ENCODE measurements at regions not wholly inside any gene's neighbourhood (a gene's known extent, or its start where the extent isn't known, plus 50 kb on each side); places are given as distances from the start of the nearest gene placed in this dataset.
"Not testable (repeated sequence)": the region's sequence is repeated elsewhere in the genome, so short reads cannot be mapped to it uniquely, and the experiment has no call there.

DNA sequence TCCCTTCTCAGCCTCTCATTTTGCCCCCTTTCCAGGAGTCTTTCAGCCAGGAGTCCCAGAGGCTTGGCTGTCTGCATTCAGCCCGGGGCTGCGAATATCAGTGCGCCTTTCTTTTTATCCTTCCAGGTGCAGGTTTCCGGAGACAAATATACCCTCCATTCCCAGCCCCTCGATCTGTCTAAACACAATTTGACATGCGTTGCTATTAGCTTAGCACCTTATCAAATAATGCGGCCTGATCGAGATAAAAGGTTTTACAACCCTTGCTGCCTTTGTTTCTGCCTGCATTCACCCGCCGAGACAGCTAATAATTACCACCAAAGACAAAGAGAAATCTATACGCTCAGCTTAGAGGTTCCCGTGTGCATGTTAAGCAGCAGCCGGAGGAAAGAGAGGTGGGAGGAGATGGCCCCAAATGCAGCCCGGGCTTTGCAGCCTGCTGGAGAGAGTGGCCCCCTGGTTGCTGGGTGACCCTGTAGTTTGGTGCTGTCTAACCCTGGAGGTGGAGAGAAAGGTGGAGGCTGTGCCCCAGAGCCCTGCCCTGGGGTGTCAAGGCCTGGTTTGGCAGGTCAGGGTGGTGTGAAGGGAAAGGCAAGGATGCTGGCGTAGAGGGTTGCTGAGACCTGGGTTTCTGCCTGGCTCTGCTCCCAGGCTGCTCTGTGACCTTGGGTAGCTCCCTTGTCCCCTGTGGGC lies 185.3 kb downstream of the RPS24 start:
- Histone ChIP-seq H3K36me3 (replicated peaks in 1 of 2; ENCODE audit: control insufficient read depth in 1 of 2, insufficient read depth in 2 of 2, low read length in 1 of 2) (no peaks in the 10 kb centered on the region), H3K9me2 (no peaks in the 10 kb centered on the region), H2AFZ (ENCODE audit: low read depth) (no peak overlapping the region), H3K9ac (no peak overlapping the region), H3K4me2 (no peak overlapping the region), H3K4me3 (ENCODE audit: low read depth in 2 of 2, low read length in 1 of 2) (no peak overlapping the region), H3F3A (replicated peaks; ENCODE audit: insufficient read depth) (no peaks in the 10 kb centered on the region), H4K20me1 (ENCODE audit: insufficient read depth) (no peaks in the 10 kb centered on the region), H3K27me3 (ENCODE audit: insufficient read depth) (no peaks in the 10 kb centered on the region), H3K79me2 (ENCODE audit: insufficient read depth) (no peaks in the 10 kb centered on the region), H3K4me1 (ENCODE audit: control insufficient read depth in 1 of 2, insufficient read depth in 2 of 2, low read depth in 1 of 2, low read length in 1 of 2) (peaks cover 0 to 55% of the 10 kb centered on the region in 2 experiments; a peak in 2 of 4 replicates), H3K27ac (ENCODE audit: low read depth in 2 of 2, low read length in 1 of 2) (peak overlapping the region in 1 of 2 experiments; percentile 14; a peak in 1 of 4 replicates), H3K9me3 (no peaks in the 10 kb centered on the region)
- ChIA-PET CTCF (interaction anchor here (0.8 to 2.3 kb wide), 6 partner anchors 13 to 977 kb away, joined by 3 to 15 read pairs (median 4); no protein-coding TSS in a partner anchor), POLR2A (no interaction called here)
- DNase-seq, result no peak
- peak; percentile 20; the same call in 1 of the 2 replicates for TF ChIP-seq GATA2 (CRISPR knock-in tag; IDR thresholded peaks at IDR 0.05)
- TF ChIP-seq, protein P1, sequence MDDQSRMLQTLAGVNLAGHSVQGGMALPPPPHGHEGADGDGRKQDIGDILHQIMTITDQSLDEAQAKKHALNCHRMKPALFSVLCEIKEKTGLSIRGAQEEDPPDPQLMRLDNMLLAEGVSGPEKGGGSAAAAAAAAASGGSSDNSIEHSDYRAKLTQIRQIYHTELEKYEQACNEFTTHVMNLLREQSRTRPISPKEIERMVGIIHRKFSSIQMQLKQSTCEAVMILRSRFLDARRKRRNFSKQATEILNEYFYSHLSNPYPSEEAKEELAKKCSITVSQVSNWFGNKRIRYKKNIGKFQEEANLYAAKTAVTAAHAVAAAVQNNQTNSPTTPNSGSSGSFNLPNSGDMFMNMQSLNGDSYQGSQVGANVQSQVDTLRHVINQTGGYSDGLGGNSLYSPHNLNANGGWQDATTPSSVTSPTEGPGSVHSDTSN (IDR thresholded peaks at IDR 0.05), result no peak
- WGBS (ENCODE audit: low lambda C conversion rate), result 93% methylated on average over 15 of the region's 15 CpGs

DNA sequence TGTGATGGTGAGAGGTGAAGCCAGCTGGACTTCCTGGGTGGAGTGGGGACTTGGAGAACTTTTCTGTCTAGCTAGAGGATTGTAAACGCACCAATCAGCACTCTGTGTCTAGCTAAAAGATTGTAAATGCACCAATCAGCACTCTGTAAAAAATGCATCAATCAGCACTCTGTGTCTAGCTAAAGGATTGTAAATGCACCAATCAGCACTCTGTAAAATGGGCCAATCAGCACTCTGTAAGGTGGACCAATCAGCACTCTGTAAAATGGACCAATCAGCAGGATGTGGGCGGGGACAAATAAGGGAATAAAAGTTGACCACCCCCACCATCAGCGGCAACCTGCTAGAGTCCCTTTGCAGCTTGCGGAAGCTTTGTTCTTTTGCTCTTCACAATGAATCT lies 185.9 kb downstream of the RPS24 start:
- H3K36me3 ChIP-seq (replicated peaks in 1 of 2; ENCODE audit: control insufficient read depth in 1 of 2, insufficient read depth in 2 of 2, low read length in 1 of 2); H3K4me2 ChIP-seq; H3K4me3 ChIP-seq (ENCODE audit: low read depth in 2 of 2, low read length in 1 of 2); H3K9me3 ChIP-seq; H4K20me1 ChIP-seq (ENCODE audit: insufficient read depth); H2AFZ ChIP-seq (ENCODE audit: low read depth); H3K27me3 ChIP-seq (ENCODE audit: insufficient read depth); DNase-seq; H3K9me2 ChIP-seq; H3K27ac ChIP-seq (ENCODE audit: low read depth in 2 of 2, low read length in 1 of 2); H3K9ac ChIP-seq; H3K79me2 ChIP-seq (ENCODE audit: insufficient read depth); H3F3A ChIP-seq (replicated peaks; ENCODE audit: insufficient read depth); POLR2A ChIA-PET: not testable (repeated sequence)
- 100% methylated on average over 3 of the region's 4 CpGs for WGBS (ENCODE audit: low lambda C conversion rate)
- peaks cover 0 to 54% of the 10 kb centered on the region in 2 experiments; a peak in 2 of 4 replicates for H3K4me1 ChIP-seq (ENCODE audit: control insufficient read depth in 1 of 2, insufficient read depth in 2 of 2, low read depth in 1 of 2, low read length in 1 of 2)
- CTCF ChIA-PET, result interaction anchor here (0.8 to 1.8 kb wide), 3 partner anchors 12 to 976 kb away, joined by 3 to 9 read pairs (median 3); no protein-coding TSS in a partner anchor

DNA sequence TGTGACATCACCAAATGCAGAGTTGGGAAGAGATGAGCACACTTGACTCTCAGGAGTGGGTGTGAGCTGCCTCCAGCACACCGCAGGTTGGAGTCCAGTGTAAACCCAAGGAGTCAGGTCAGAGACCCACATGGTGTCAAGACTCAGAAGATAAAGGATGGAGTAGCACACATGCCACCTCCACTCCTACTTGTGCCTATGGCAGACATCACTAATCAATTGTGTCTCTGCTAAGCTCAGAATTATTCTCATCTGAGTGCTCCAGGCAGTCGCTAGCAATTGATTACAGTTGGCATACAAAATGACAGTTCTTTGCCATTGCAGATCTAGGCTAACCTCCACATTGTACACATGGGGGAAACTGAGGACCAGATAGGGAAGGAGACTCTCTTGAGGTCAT lies 187.1 kb downstream of the RPS24 start:
- H3F3A ChIP-seq (replicated peaks; ENCODE audit: insufficient read depth), result no peaks in the 10 kb centered on the region
- no peaks in the 10 kb centered on the region for H3K9me3 ChIP-seq
- H3K27ac ChIP-seq (ENCODE audit: low read depth in 2 of 2, low read length in 1 of 2), result no peak overlapping the region
- H3K9ac ChIP-seq, result no peak overlapping the region
- H3K27me3 ChIP-seq (ENCODE audit: insufficient read depth), result no peaks in the 10 kb centered on the region
- no peak overlapping the region for H3K4me3 ChIP-seq (ENCODE audit: low read depth in 2 of 2, low read length in 1 of 2)
- 81% methylated on average over 2 of the region's 2 CpGs for WGBS (ENCODE audit: low lambda C conversion rate)
- no peaks in the 10 kb centered on the region for H3K79me2 ChIP-seq (ENCODE audit: insufficient read depth)
- DNase-seq, result no peak
- POLR2A ChIA-PET, result no interaction called here
- no peaks in the 10 kb centered on the region for H3K36me3 ChIP-seq (replicated peaks in 1 of 2; ENCODE audit: control insufficient read depth in 1 of 2, insufficient read depth in 2 of 2, low read length in 1 of 2)
- H3K4me1 ChIP-seq (ENCODE audit: control insufficient read depth in 1 of 2, insufficient read depth in 2 of 2, low read depth in 1 of 2, low read length in 1 of 2), result peaks cover 6 to 42% of the 10 kb centered on the region in 2 experiments; a peak in 3 of 4 replicates
- TF ChIP-seq FOXJ3 (CRISPR knock-in tag; IDR thresholded peaks at IDR 0.05), result no peak
- TF ChIP-seq, protein P1 (IDR thresholded peaks at IDR 0.05), result no peak
- TF ChIP-seq FOXM1 (IDR thresholded peaks at IDR 0.05; ENCODE audit: low read depth), result no peak
- no peak for TF ChIP-seq SIN3A (IDR thresholded peaks at IDR 0.05; ENCODE audit: borderline replicate concordance, low read depth, low read length)
- TF ChIP-seq, protein P2, sequence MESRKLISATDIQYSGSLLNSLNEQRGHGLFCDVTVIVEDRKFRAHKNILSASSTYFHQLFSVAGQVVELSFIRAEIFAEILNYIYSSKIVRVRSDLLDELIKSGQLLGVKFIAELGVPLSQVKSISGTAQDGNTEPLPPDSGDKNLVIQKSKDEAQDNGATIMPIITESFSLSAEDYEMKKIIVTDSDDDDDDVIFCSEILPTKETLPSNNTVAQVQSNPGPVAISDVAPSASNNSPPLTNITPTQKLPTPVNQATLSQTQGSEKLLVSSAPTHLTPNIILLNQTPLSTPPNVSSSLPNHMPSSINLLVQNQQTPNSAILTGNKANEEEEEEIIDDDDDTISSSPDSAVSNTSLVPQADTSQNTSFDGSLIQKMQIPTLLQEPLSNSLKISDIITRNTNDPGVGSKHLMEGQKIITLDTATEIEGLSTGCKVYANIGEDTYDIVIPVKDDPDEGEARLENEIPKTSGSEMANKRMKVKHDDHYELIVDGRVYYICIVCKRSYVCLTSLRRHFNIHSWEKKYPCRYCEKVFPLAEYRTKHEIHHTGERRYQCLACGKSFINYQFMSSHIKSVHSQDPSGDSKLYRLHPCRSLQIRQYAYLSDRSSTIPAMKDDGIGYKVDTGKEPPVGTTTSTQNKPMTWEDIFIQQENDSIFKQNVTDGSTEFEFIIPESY (IDR thresholded peaks at IDR 0.05; ENCODE audit: borderline replicate concordance, low read depth), result no peak
- no peak for TF ChIP-seq NRF1 (IDR thresholded peaks at IDR 0.05; ENCODE audit: low read depth, low read length)
- TF ChIP-seq TCF12 (IDR thresholded peaks at IDR 0.05), result no peak
- TF ChIP-seq GABPA (IDR thresholded peaks at IDR 0.05; ENCODE audit: low read depth), result no peak
- TF ChIP-seq FOSL2 (IDR thresholded peaks at IDR 0.05; ENCODE audit: borderline replicate concordance, low read depth), result no peak
- no peak overlapping the region for H3K4me2 ChIP-seq
- H2AFZ ChIP-seq (ENCODE audit: low read depth), result no peak overlapping the region
- CTCF ChIA-PET, result interaction anchor here (0.8 to 1.8 kb wide), 5 partner anchors 10 to 173 kb away, joined by 3 to 9 read pairs (median 4); no protein-coding TSS in a partner anchor
- no peaks in the 10 kb centered on the region for H4K20me1 ChIP-seq (ENCODE audit: insufficient read depth)
- H3K9me2 ChIP-seq, result no peaks in the 10 kb centered on the region
